ENCODE measurements at regions not wholly inside any gene's neighbourhood (a gene's known extent, or its start where the extent isn't known, plus 50 kb on each side); places are given as distances from the start of the nearest gene placed in this dataset.
"Not testable (repeated sequence)": the region's sequence is repeated elsewhere in the genome, so short reads cannot be mapped to it uniquely, and the experiment has no call there.

- no peak for DNase-seq
These were observed 268.2 kb downstream of the SH3GL2 start for GRCh38 chr9:17846948-17847655.

- DNase-seq = no peak
These were observed 269.0 kb downstream of the SH3GL2 start for GRCh38 chr9:17847908-17848307.

GRCh38 chr9:17852108-17852507, 273.2 kb downstream of the SH3GL2 start:
- no peak for DNase-seq

GRCh38 chr9:17854487-17854886, 275.6 kb downstream of the SH3GL2 start:
- DNase-seq = no peak

GRCh38 chr9:17856995-17857394, 278.1 kb downstream of the SH3GL2 start:
- no peak for DNase-seq

GRCh38 chr9:17859228-17859627, 280.4 kb downstream of the SH3GL2 start:
- DNase-seq = no peak

GRCh38 chr9:17859987-17860386, 281.1 kb downstream of the SH3GL2 start:
- DNase-seq = no peak

- DNase-seq = no peak
These were observed 283.2 kb downstream of the SH3GL2 start for GRCh38 chr9:17862101-17862500.

- DNase-seq = no peak
These were observed 283.8 kb downstream of the SH3GL2 start for GRCh38 chr9:17862629-17863028.

- DNase-seq = no peak
These were observed 284.5 kb downstream of the SH3GL2 start for GRCh38 chr9:17863213-17863883.

GRCh38 chr9:17863924-17864323, 285.1 kb downstream of the SH3GL2 start:
- no peak for DNase-seq

- DNase-seq = no peak
These were observed 286.1 kb downstream of the SH3GL2 start for GRCh38 chr9:17864951-17865350.

- DNase-seq = no peak
These were observed 287.0 kb downstream of the SH3GL2 start for GRCh38 chr9:17865881-17866280.

- no peak for DNase-seq
These were observed 291.9 kb downstream of the SH3GL2 start for GRCh38 chr9:17870722-17871121.

GRCh38 chr9:17871213-17871890, 292.5 kb downstream of the SH3GL2 start:
- no peak for DNase-seq

- DNase-seq = no peak
These were observed 297.0 kb downstream of the SH3GL2 start for GRCh38 chr9:17875886-17876285.

GRCh38 chr9:17876687-17877086, 297.8 kb downstream of the SH3GL2 start:
- DNase-seq = no peak

GRCh38 chr9:17878810-17879370, 300.0 kb downstream of the SH3GL2 start:
- DNase-seq = no peak

GRCh38 chr9:17881371-17881770, 302.5 kb downstream of the SH3GL2 start:
- DNase-seq = no peak

GRCh38 chr9:17882688-17883594, 304.1 kb downstream of the SH3GL2 start:
- DNase-seq = no peak

GRCh38 chr9:17888066-17888465, 309.2 kb downstream of the SH3GL2 start:
- no peak for DNase-seq

- DNase-seq = not testable (repeated sequence)
These were observed 310.1 kb downstream of the SH3GL2 start for GRCh38 chr9:17888964-17889363.

Measured in NCI-H1436 treated with DMSO at 0.1 percent for 48 hours (cell line).